DMS53 treated with DMSO at 0.1 percent for 48 hours (cell line): ENCODE measurements at regions not wholly inside any gene's neighbourhood (a gene's known extent, or its start where the extent isn't known, plus 50 kb on each side); places are given as distances from the start of the nearest gene placed in this dataset.

Experiments used
- DNase-seq: peaks from one replicate; lab custom pipeline; 2025; ENCODE audit not compliant: unreplicated experiment; lab: John Stamatoyannopoulos, UW

- no peak for DNase-seq
Observed at GRCh38 chr14:85118274-85118673, 411.7 kb upstream of the FLRT2 start.

- DNase-seq = peak; percentile 88
Observed at GRCh38 chr14:85122690-85123089, 407.3 kb upstream of the FLRT2 start.

GRCh38 chr14:85123755-85124154, 406.2 kb upstream of the FLRT2 start:
- DNase-seq = no peak

- DNase-seq = no peak
Observed at GRCh38 chr14:85124631-85125290, 405.2 kb upstream of the FLRT2 start.

- no peak for DNase-seq
Observed at GRCh38 chr14:85125291-85125670, 404.7 kb upstream of the FLRT2 start.

- DNase-seq = no peak
Observed at GRCh38 chr14:85129921-85130320, 400.0 kb upstream of the FLRT2 start.

GRCh38 chr14:85131226-85131922, 398.6 kb upstream of the FLRT2 start:
- DNase-seq = peak; percentile 38

- DNase-seq = no peak
Observed at GRCh38 chr14:85142982-85143381, 387.0 kb upstream of the FLRT2 start.

- DNase-seq = no peak
Observed at GRCh38 chr14:85146779-85147178, 383.2 kb upstream of the FLRT2 start.

GRCh38 chr14:85150166-85150565, 379.8 kb upstream of the FLRT2 start:
- DNase-seq = no peak

GRCh38 chr14:85154714-85155113, 375.2 kb upstream of the FLRT2 start:
- DNase-seq = no peak

GRCh38 chr14:85156319-85156718, 373.6 kb upstream of the FLRT2 start:
- DNase-seq = no peak

- DNase-seq = no peak
Observed at GRCh38 chr14:85159726-85160125, 370.2 kb upstream of the FLRT2 start.

GRCh38 chr14:85165094-85165493, 364.9 kb upstream of the FLRT2 start:
- no peak for DNase-seq

- DNase-seq = no peak
Observed at GRCh38 chr14:85169381-85169780, 360.6 kb upstream of the FLRT2 start.

- DNase-seq = no peak
Observed at GRCh38 chr14:85172290-85172689, 357.7 kb upstream of the FLRT2 start.

GRCh38 chr14:85172889-85173477, 357.0 kb upstream of the FLRT2 start:
- no peak for DNase-seq

GRCh38 chr14:85175556-85175955, 354.4 kb upstream of the FLRT2 start:
- DNase-seq = no peak

- no peak for DNase-seq
Observed at GRCh38 chr14:85178864-85179263, 351.1 kb upstream of the FLRT2 start.

GRCh38 chr14:85180876-85181275, 349.1 kb upstream of the FLRT2 start:
- no peak for DNase-seq

- DNase-seq = no peak
Observed at GRCh38 chr14:85182282-85182681, 347.7 kb upstream of the FLRT2 start.

GRCh38 chr14:85186082-85186481, 343.9 kb upstream of the FLRT2 start:
- DNase-seq = no peak
